OCI-LY1 (cell line): ENCODE measurements at regions not wholly inside any gene's neighbourhood (a gene's known extent, or its start where the extent isn't known, plus 50 kb on each side); places are given as distances from the start of the nearest gene placed in this dataset.

Experiments
- H2AFZ ChIP-seq: fragments of 200-600 bp; sonication (generic), shearing (Covaris generic); 2 replicates; pipeline ENCODE4 v1.6.0; 2014; ENCODE audit warnings: antibody characterized with exemption, mild to moderate bottlenecking, low read length
- H3F3A ChIP-seq: fragments of 200-600 bp; sonication (generic), shearing (Covaris generic); 2 replicates; pipeline ENCODE4 v1.6.0; 2014; ENCODE audit warnings: mild to moderate bottlenecking, antibody characterized with exemption, low read length, moderate library complexity; ENCODE audit not compliant: insufficient read depth
- H3K27ac ChIP-seq: fragments of 200-600 bp; sonication (generic); 2 replicates; pipeline ENCODE4 v1.5.1; 2014; ENCODE audit warnings: low read length, mixed run types, mild to moderate bottlenecking, low read depth; ENCODE audit not compliant: poor library complexity, severe bottlenecking
- H3K27me3 ChIP-seq: fragments of 200-600 bp; sonication (generic); 2 replicates; pipeline ENCODE4 v1.6.0; 2014; ENCODE audit warnings: antibody characterized with exemption, mild to moderate bottlenecking, low read length, moderate library complexity; ENCODE audit not compliant: insufficient read depth
- H3K36me3 ChIP-seq: fragments of 200-600 bp; sonication (generic); 2 replicates; pipeline ENCODE4 v1.6.1; 2014; ENCODE audit warnings: mild to moderate bottlenecking, antibody characterized with exemption, low read length, moderate library complexity, mixed read lengths; ENCODE audit not compliant: insufficient read depth
- H3K4me1 ChIP-seq: fragments of 200-600 bp; sonication (generic); 2 replicates; pipeline ENCODE4 v1.5.1; 2014; ENCODE audit warnings: mild to moderate bottlenecking, low read length, moderate library complexity; ENCODE audit not compliant: insufficient read depth, severe bottlenecking
- H3K4me2 ChIP-seq: fragments of 200-600 bp; sonication (generic), shearing (Covaris generic); 2 replicates; pipeline ENCODE4 v1.6.1; 2014; ENCODE audit warnings: low read length
- H3K4me3 ChIP-seq: fragments of 200-600 bp; sonication (generic); 2 replicates; pipeline ENCODE4 v1.5.1; 2014; ENCODE audit warnings: low read length, low read depth, mild to moderate bottlenecking, mixed read lengths; ENCODE audit not compliant: poor library complexity, severe bottlenecking
- H3K79me2 ChIP-seq: fragments of 200-600 bp; shearing (Covaris generic); 2 replicates; pipeline ENCODE4 v1.6.1; 2016; ENCODE audit warnings: mixed run types, low read length, mixed read lengths; ENCODE audit not compliant: insufficient read depth
- H3K9ac ChIP-seq: fragments of 200-600 bp; sonication (generic), shearing (Covaris generic); 2 replicates; pipeline ENCODE4 v1.6.1; 2014; ENCODE audit warnings: mild to moderate bottlenecking, low read length, mixed read lengths
- H3K9me2 ChIP-seq: fragments of 200-600 bp; sonication (generic), shearing (Covaris generic); 2 replicates; pipeline ENCODE4 v1.6.1; 2014; ENCODE audit warnings: low read depth, mild to moderate bottlenecking, low read length, mixed read lengths
- H3K9me3 ChIP-seq: fragments of 200-600 bp; shearing (Covaris generic); 2 replicates; pipeline ENCODE4 v1.6.1; 2014; ENCODE audit warnings: low read length, mixed read lengths
- H4K20me1 ChIP-seq: fragments of 200-600 bp; sonication (generic), shearing (Covaris generic); 2 replicates; pipeline ENCODE4 v1.6.0; 2016; ENCODE audit warnings: mild to moderate bottlenecking, low read length; ENCODE audit not compliant: insufficient read depth
- EZH2 ChIP-seq: fragments of 200-600 bp; sonication (generic), shearing (Covaris generic); IDR thresholded peaks from 2 replicates; pipeline ENCODE4 v1.8.0; 2017; ENCODE audit warnings: borderline replicate concordance, mixed run types, mild to moderate bottlenecking, antibody characterized with exemption, low read length, moderate library complexity, mixed read lengths
- TF ChIP-seq, protein P1 (sequence below): fragments of 200-600 bp; sonication (generic), shearing (Covaris generic); IDR thresholded peaks from 2 replicates; pipeline ENCODE4 v1.5.1; 2017; ENCODE audit warnings: mild to moderate bottlenecking, antibody characterized with exemption, low read length, moderate library complexity, mixed read lengths

DNA sequence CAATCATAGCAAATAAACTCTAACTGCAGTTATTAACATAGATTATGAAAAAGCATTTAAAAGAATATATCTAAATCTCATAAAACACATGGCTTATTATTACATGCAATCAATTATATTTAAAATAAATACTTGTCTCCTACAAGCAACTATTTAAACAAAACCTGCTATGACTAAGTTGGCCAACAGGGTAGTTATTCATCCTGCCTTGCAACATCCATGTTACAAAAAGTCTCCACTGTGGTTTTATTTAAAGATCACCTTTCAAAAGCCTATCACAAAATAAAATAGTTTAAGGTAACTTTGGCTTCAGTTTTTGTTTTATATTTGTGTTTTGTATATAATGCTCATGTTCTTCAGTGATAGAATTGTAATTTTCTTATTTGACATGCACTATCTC, 1127.0 kb upstream of the MAP3K7 start:
- Histone ChIP-seq H3K9me2 (no peaks in the 10 kb centered on the region), H3K9ac (no peak overlapping the region), H3K79me2 (no peaks in the 10 kb centered on the region), H3K4me3 (no peak overlapping the region), H3F3A (no peaks in the 10 kb centered on the region), H2AFZ (no peak overlapping the region), H3K27ac (no peak overlapping the region), H4K20me1 (no peaks in the 10 kb centered on the region), H3K36me3 (no peaks in the 10 kb centered on the region), H3K9me3 (no peaks in the 10 kb centered on the region), H3K27me3 (no peaks in the 10 kb centered on the region), H3K4me1 (no peaks in the 10 kb centered on the region), H3K4me2 (no peak overlapping the region)
- no peak for TF ChIP-seq EZH2
- TF ChIP-seq, protein P1, sequence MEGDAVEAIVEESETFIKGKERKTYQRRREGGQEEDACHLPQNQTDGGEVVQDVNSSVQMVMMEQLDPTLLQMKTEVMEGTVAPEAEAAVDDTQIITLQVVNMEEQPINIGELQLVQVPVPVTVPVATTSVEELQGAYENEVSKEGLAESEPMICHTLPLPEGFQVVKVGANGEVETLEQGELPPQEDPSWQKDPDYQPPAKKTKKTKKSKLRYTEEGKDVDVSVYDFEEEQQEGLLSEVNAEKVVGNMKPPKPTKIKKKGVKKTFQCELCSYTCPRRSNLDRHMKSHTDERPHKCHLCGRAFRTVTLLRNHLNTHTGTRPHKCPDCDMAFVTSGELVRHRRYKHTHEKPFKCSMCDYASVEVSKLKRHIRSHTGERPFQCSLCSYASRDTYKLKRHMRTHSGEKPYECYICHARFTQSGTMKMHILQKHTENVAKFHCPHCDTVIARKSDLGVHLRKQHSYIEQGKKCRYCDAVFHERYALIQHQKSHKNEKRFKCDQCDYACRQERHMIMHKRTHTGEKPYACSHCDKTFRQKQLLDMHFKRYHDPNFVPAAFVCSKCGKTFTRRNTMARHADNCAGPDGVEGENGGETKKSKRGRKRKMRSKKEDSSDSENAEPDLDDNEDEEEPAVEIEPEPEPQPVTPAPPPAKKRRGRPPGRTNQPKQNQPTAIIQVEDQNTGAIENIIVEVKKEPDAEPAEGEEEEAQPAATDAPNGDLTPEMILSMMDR, result no peak

DNA sequence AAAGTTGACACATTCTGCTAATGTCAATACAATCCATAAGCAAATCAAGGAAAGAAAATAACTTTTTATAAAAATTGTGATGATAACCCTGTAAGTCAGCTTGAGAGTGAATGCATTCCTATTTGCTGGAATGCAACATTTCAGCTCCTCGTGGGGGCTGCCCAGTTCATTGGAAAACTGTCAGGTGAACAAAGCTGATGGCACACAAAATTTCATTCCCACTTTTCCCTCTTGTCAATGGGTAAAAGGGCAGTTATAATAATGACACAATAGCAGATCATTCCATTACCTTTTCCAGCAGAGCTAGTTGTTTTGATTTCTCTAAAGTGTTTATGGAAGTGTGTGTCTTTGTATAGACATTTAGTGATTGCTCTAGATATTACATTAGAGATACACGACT, 1124.6 kb upstream of the MAP3K7 start:
- no peaks in the 10 kb centered on the region for H3K79me2 ChIP-seq
- no peaks in the 10 kb centered on the region for H4K20me1 ChIP-seq
- H3K4me2 ChIP-seq, result no peak overlapping the region
- no peak overlapping the region for H3K4me3 ChIP-seq
- H3K9me2 ChIP-seq, result no peaks in the 10 kb centered on the region
- no peak for TF ChIP-seq EZH2
- TF ChIP-seq, protein P1, result no peak
- H3F3A ChIP-seq, result no peaks in the 10 kb centered on the region
- no peaks in the 10 kb centered on the region for H3K36me3 ChIP-seq
- no peak overlapping the region for H3K27ac ChIP-seq
- H3K9ac ChIP-seq, result no peak overlapping the region
- H3K27me3 ChIP-seq, result no peaks in the 10 kb centered on the region
- H2AFZ ChIP-seq, result no peak overlapping the region
- H3K4me1 ChIP-seq, result no peaks in the 10 kb centered on the region
- H3K9me3 ChIP-seq, result no peaks in the 10 kb centered on the region

DNA sequence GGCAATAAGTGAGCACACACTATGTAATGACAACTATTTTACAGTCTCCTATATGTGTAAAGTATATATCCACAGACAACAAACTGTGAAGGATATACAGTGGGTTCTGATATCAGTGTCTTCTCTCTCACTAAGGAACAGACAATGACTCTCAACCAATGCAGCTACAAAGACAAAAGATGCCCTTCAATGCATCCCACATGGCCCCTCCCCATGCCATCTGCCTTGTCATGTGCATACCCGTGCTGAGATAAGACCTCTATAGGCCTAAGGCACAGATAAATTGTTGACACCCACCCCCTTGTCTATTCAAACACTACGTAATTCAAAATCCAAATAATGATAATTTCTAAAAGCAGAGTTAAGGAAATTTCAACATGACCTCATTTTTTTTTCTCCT, 1123.5 kb upstream of the MAP3K7 start:
- H3K9ac ChIP-seq, result no peak overlapping the region
- no peaks in the 10 kb centered on the region for H3K36me3 ChIP-seq
- no peaks in the 10 kb centered on the region for H3K9me2 ChIP-seq
- H3K9me3 ChIP-seq, result no peaks in the 10 kb centered on the region
- no peak overlapping the region for H3K4me2 ChIP-seq
- TF ChIP-seq, protein P1, result no peak
- no peak for TF ChIP-seq EZH2
- no peak overlapping the region for H3K4me3 ChIP-seq
- H3K4me1 ChIP-seq, result no peaks in the 10 kb centered on the region
- no peak overlapping the region for H2AFZ ChIP-seq
- no peaks in the 10 kb centered on the region for H4K20me1 ChIP-seq
- H3K27ac ChIP-seq, result no peak overlapping the region
- H3K79me2 ChIP-seq, result no peaks in the 10 kb centered on the region
- no peaks in the 10 kb centered on the region for H3F3A ChIP-seq
- no peaks in the 10 kb centered on the region for H3K27me3 ChIP-seq
